ENCODE measurements at regions not wholly inside any gene's neighbourhood (a gene's known extent, or its start where the extent isn't known, plus 50 kb on each side); places are given as distances from the start of the nearest gene placed in this dataset.

- TF ChIP-seq CTCF (IDR thresholded peaks at IDR 0.05) (no peak), ZFX (IDR thresholded peaks at IDR 0.05; ENCODE audit: borderline replicate concordance) (no peak)
Observed at GRCh38 chr1:187996780-187997179, 1168.0 kb downstream of the PLA2G4A start.

Measured in 22Rv1 (cell line).